HCT116 (cell line): ENCODE measurements at regions not wholly inside any gene's neighbourhood (a gene's known extent, or its start where the extent isn't known, plus 50 kb on each side); places are given as distances from the start of the nearest gene placed in this dataset.

Experiments used
- ATAC-seq: fragments of 200-7000 bp; cut with Tn5 transposase; 2 replicates; pipeline ENCODE4 v1.9.1; 2020; ENCODE audit warnings: mild to moderate bottlenecking, moderate library complexity
- BruUV-seq: library from RNA; stranded (reverse); fragments of 400-500 nt; replicated peaks from 2 replicates; lab custom pipeline; 2021; lab: Mats Ljungman, UMichigan
- CTCF ChIA-PET: fragments of 300-600 bp; sonication (Branson Sonifier 250); formaldehyde crosslinking; loops from one replicate; lab custom pipeline; 2021; ENCODE audit warnings: antibody characterized with exemption; lab: Charles Lee
- POLR2A ChIA-PET: fragments of 300-600, 350-600 bp; sonication (Branson Sonifier 250); formaldehyde crosslinking; loops from one replicate; lab custom pipeline; 2021; ENCODE audit warnings: antibody characterized with exemption; lab: Charles Lee
- RAD21 ChIA-PET, 2 experiments: fragments of 300-600 bp; sonication (Branson Sonifier 250); formaldehyde crosslinking; loops; one replicate each; lab custom pipeline; 2023; ENCODE audit warnings: low total read pairs in 2 of 2; ENCODE audit not compliant: uncharacterized antibody in 2 of 2, unreplicated experiment in 2 of 2, low non-redundant PET in 1 of 2; lab: Charles Lee
- DNase-seq: peaks from one replicate; pipeline ENCODE4 v3.0.0-alpha.2; 2010; ENCODE audit warnings: low read depth, low spot score
- H2AFZ ChIP-seq: fragments of 200-600 bp; shearing (Covaris generic), sonication (generic); 2 replicates; pipeline ENCODE4 v1.6.1; 2017; ENCODE audit warnings: low read depth, mixed run types, mixed read lengths, antibody characterized with exemption, low read length; ENCODE audit not compliant: poor library complexity, severe bottlenecking
- H3K27ac ChIP-seq: 2 replicates; pipeline ENCODE4 v1.5.1; 2012; ENCODE audit warnings: low read depth, low read length
- H3K27me3 ChIP-seq: fragments of 200-600 bp; sonication (generic); 2 replicates; pipeline ENCODE4 v1.6.1; 2016; ENCODE audit warnings: mixed run types, low read length, mixed read lengths; ENCODE audit not compliant: insufficient read depth
- H3K36me3 ChIP-seq, 2 experiments: fragments of 200-500 bp in 1 of 2; fragments of 200-600 bp in 1 of 2; sonication (Bioruptor generic) in 1 of 2; sonication (generic) in 1 of 2; 2 replicates each; pipeline versions ENCODE4 v1.5.1 to v1.6.1; 2014 to 2016; ENCODE audit warnings: low read length in 2 of 2, inconsistent platforms in 1 of 2, mixed read lengths in 1 of 2, mixed run types in 1 of 2; ENCODE audit not compliant: insufficient read depth in 2 of 2, control insufficient read depth in 1 of 2
- H3K4me1 ChIP-seq, 2 experiments: fragments of 200-600 bp in 1 of 2; sonication (generic) in 1 of 2; 2 replicates each; pipeline versions ENCODE4 v1.5.1 to v1.6.1; 2012 to 2017; ENCODE audit warnings: low read length in 2 of 2, inconsistent platforms in 1 of 2, mild to moderate bottlenecking in 1 of 2, mixed read lengths in 1 of 2, mixed run types in 1 of 2, moderate library complexity in 1 of 2; ENCODE audit not compliant: insufficient read depth in 2 of 2, control insufficient read depth in 1 of 2
- H3K4me2 ChIP-seq: fragments of 200-600 bp; sonication (generic); 2 replicates; pipeline ENCODE4 v1.6.1; 2017; ENCODE audit warnings: mixed run types, low read length, mixed read lengths
- H3K4me3 ChIP-seq, 2 experiments: fragments of 200-600 bp in 1 of 2; sonication (generic) in 1 of 2; replicated peaks in 1 of 2; 2 replicates each; pipeline ENCODE4 v1.5.1; 2011 to 2016; ENCODE audit warnings: low read length in 2 of 2, control low read depth in 1 of 2, low read depth in 1 of 2, mild to moderate bottlenecking in 1 of 2, mixed read lengths in 1 of 2, mixed run types in 1 of 2
- H3K79me2 ChIP-seq: fragments of 200-600 bp; sonication (generic); 2 replicates; pipeline ENCODE4 v1.6.1; 2017; ENCODE audit warnings: mild to moderate bottlenecking, mixed run types, low read length, moderate library complexity, mixed read lengths; ENCODE audit not compliant: insufficient read depth
- H3K9ac ChIP-seq: fragments of 200-600 bp; sonication (generic); 2 replicates; pipeline ENCODE4 v1.6.1; 2016; ENCODE audit warnings: low read length, mixed read lengths
- H3K9me2 ChIP-seq: fragments of 200-600 bp; sonication (generic), shearing (Covaris generic); 2 replicates; pipeline ENCODE4 v1.6.1; 2017; ENCODE audit warnings: mixed run types, mild to moderate bottlenecking, moderate library complexity; ENCODE audit not compliant: insufficient read depth
- H3K9me3 ChIP-seq, 2 experiments: fragments of 200-500 bp in 1 of 2; fragments of 200-600 bp in 1 of 2; sonication (Bioruptor generic) in 1 of 2; sonication (generic) in 1 of 2; 2 replicates each; pipeline ENCODE4 v1.6.1; 2014 to 2017; ENCODE audit warnings: low read length in 2 of 2, mixed read lengths in 2 of 2, inconsistent platforms in 1 of 2, low read depth in 1 of 2, mild to moderate bottlenecking in 1 of 2, mixed run types in 1 of 2, moderate library complexity in 1 of 2; ENCODE audit not compliant: control insufficient read depth in 1 of 2, insufficient read depth in 1 of 2
- H4K20me1 ChIP-seq: fragments of 200-600 bp; sonication (generic), shearing (Covaris generic); 2 replicates; pipeline ENCODE4 v1.6.1; 2017; ENCODE audit warnings: mixed run types, mild to moderate bottlenecking, moderate library complexity; ENCODE audit not compliant: insufficient read depth
- CBX3 ChIP-seq: IDR thresholded peaks from 2 replicates; pipeline ENCODE4 v1.6.1; 2012; ENCODE audit warnings: low read depth
- EGR1 ChIP-seq: IDR thresholded peaks from 2 replicates; pipeline ENCODE4 v1.6.1; 2012; ENCODE audit warnings: low read depth
- POLR2AphosphoS5 ChIP-seq: IDR thresholded peaks from 2 replicates; pipeline ENCODE4 v1.6.1; 2011; ENCODE audit warnings: mild to moderate bottlenecking, low read depth, low read length, moderate library complexity
- TCF7L2 ChIP-seq: IDR thresholded peaks from 2 replicates; pipeline ENCODE4 v1.7.0; 2011; ENCODE audit warnings: borderline replicate concordance, inconsistent platforms; ENCODE audit not compliant: insufficient read depth, insufficient read length; ENCODE audit errors: extremely low read depth
- intact Hi-C: fragments of 100-400 bp; cut with micrococcal nuclease; formaldehyde crosslinking; loops from 2 replicates; pipeline ENCODE4 v1.10.0; 2022
- TF ChIP-seq, protein P1 (sequence below), 3 experiments: fragments of 200-600 bp in 1 of 3; sonication (generic) in 1 of 3; IDR thresholded peaks in 2 of 3; conservative IDR thresholded peaks in 1 of 3; 2 replicates each; pipeline ENCODE4 v1.5.1; 2012 to 2017; ENCODE audit warnings: low read depth in 2 of 3, low read length in 2 of 3, antibody characterized with exemption in 1 of 3, borderline replicate concordance in 1 of 3, control low read depth in 1 of 3, mild to moderate bottlenecking in 1 of 3, mixed read lengths in 1 of 3, mixed run types in 1 of 3, moderate library complexity in 1 of 3; ENCODE audit not compliant: insufficient read depth in 1 of 3
- TF ChIP-seq, protein P2 (sequence below): IDR thresholded peaks from 2 replicates; pipeline ENCODE4 v1.6.1; 2012; ENCODE audit warnings: low read depth

DNA sequence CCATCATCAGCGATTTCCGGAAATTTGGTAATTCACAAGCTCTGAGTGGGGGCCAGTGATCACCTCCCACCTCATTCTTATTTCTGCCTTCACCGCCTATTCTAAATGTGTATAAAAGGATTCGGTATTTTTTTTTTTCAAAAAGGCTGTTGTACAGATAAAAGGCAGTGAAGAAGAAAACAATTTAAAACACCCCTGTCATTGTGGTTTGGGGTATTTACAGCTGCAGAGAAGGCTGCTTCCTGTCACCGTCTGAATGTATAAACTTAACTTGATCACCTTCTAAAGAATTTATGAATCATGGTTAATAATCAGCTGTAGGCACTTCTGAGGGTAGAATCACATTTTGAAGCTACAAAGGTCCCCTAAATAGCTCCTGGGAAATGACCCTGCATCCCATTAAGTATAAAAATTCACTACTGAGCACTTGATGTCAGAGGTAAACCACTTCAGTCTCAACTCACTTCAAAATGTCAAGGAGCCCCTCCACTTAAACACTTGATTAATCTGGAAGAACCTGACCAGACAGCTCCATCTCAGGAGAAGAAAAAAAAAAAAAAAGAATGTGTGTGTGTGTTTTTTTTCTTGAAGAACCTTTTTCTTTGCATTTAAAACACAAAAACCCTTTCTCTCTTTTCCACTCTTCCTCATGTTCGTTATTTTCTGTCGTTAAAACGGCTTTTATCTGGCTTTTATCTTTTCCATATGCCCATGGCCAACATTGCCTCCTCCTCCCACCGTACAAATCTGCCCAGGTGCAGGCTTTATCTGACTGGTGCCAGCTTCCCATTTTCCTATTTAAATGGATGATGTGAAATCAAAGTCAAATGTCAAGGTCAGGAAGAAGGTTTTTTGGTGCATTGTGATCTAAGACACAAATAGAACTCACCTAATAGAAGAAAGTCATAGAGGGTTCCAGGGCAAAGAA, 291.2 kb downstream of the IRX1 start:
- ATAC-seq: no peak
- Histone ChIP-seq H3K9me2 (no peaks in the 10 kb centered on the region), H3K79me2 (no peaks in the 10 kb centered on the region), H3K27me3 (no peaks in the 10 kb centered on the region), H3K27ac (no peak overlapping the region), H4K20me1 (no peaks in the 10 kb centered on the region), H3K9ac (no peak overlapping the region), H3K4me3 (no peak overlapping the region), H2AFZ (no peak overlapping the region), H3K4me2 (no peak overlapping the region), H3K4me1 (no peaks in the 10 kb centered on the region), H3K9me3 (peaks cover under 1 to 10% of the 10 kb centered on the region in 2 experiments; a peak in 2 of 4 replicates), H3K36me3 (no peaks in the 10 kb centered on the region)
- ChIA-PET CTCF (no interaction called here), RAD21 (no interaction called here), POLR2A (no interaction called here)
- DNase-seq: no peak
- no TSS peak for BruUV-seq
- intact Hi-C loops: no loop called here
- TF ChIP-seq, protein P1, sequence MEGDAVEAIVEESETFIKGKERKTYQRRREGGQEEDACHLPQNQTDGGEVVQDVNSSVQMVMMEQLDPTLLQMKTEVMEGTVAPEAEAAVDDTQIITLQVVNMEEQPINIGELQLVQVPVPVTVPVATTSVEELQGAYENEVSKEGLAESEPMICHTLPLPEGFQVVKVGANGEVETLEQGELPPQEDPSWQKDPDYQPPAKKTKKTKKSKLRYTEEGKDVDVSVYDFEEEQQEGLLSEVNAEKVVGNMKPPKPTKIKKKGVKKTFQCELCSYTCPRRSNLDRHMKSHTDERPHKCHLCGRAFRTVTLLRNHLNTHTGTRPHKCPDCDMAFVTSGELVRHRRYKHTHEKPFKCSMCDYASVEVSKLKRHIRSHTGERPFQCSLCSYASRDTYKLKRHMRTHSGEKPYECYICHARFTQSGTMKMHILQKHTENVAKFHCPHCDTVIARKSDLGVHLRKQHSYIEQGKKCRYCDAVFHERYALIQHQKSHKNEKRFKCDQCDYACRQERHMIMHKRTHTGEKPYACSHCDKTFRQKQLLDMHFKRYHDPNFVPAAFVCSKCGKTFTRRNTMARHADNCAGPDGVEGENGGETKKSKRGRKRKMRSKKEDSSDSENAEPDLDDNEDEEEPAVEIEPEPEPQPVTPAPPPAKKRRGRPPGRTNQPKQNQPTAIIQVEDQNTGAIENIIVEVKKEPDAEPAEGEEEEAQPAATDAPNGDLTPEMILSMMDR (IDR thresholded peaks at IDR 0.05 in 2 of 3, conservative IDR thresholded peaks at IDR 0.05 in 1 of 3; ENCODE audit: borderline replicate concordance in 1 of 3, insufficient read depth in 1 of 3, low read depth in 2 of 3, low read length in 2 of 3): no peak
- no peak for TF ChIP-seq EGR1
- no peak for TF ChIP-seq POLR2AphosphoS5
- TF ChIP-seq CBX3: no peak
- no peak for TF ChIP-seq TCF7L2
- TF ChIP-seq, protein P2, sequence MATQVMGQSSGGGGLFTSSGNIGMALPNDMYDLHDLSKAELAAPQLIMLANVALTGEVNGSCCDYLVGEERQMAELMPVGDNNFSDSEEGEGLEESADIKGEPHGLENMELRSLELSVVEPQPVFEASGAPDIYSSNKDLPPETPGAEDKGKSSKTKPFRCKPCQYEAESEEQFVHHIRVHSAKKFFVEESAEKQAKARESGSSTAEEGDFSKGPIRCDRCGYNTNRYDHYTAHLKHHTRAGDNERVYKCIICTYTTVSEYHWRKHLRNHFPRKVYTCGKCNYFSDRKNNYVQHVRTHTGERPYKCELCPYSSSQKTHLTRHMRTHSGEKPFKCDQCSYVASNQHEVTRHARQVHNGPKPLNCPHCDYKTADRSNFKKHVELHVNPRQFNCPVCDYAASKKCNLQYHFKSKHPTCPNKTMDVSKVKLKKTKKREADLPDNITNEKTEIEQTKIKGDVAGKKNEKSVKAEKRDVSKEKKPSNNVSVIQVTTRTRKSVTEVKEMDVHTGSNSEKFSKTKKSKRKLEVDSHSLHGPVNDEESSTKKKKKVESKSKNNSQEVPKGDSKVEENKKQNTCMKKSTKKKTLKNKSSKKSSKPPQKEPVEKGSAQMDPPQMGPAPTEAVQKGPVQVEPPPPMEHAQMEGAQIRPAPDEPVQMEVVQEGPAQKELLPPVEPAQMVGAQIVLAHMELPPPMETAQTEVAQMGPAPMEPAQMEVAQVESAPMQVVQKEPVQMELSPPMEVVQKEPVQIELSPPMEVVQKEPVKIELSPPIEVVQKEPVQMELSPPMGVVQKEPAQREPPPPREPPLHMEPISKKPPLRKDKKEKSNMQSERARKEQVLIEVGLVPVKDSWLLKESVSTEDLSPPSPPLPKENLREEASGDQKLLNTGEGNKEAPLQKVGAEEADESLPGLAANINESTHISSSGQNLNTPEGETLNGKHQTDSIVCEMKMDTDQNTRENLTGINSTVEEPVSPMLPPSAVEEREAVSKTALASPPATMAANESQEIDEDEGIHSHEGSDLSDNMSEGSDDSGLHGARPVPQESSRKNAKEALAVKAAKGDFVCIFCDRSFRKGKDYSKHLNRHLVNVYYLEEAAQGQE: no peak
